T-helper 22 cell (primary cell): ENCODE measurements at regions not wholly inside any gene's neighbourhood (a gene's known extent, or its start where the extent isn't known, plus 50 kb on each side); places are given as distances from the start of the nearest gene placed in this dataset.
"Not testable (repeated sequence)": the region's sequence is repeated elsewhere in the genome, so short reads cannot be mapped to it uniquely, and the experiment has no call there.

Experiments
- DNase-seq: peaks from one replicate; pipeline ENCODE4 v3.0.0-alpha.2; 2020; ENCODE audit warnings: low read depth

DNA sequence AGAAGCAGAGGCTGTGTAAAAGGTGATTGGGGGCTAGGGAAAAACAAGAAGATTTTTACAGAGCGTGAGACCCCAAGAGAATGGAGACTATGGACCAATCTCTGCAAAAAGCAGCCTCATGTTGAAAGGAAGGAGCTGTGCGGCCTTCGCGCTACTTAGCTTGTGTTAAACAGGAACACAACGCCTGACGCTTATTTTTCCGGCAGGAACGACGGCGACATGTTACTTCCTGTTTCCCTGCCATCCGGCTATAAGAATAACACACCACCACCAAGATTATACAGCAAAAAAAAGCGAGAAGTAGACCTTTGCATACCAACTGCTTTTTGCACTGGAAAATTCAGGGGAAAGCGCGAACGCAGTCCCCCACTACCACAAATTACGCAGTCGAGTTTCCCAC is 272.7 kb downstream of the FAM72C start:
- no peak for DNase-seq

- no peak for DNase-seq
These were observed 273.8 kb downstream of the FAM72C start for GRCh38 chr1:143698016-143698415.

- DNase-seq: no peak
These were observed 277.7 kb downstream of the FAM72C start for GRCh38 chr1:143694085-143694484.

- DNase-seq: no peak
These were observed 279.7 kb downstream of the FAM72C start for GRCh38 chr1:143691971-143692529.

GRCh38 chr1:143691400-143691891 is 280.3 kb downstream of the FAM72C start:
- DNase-seq: no peak

DNA sequence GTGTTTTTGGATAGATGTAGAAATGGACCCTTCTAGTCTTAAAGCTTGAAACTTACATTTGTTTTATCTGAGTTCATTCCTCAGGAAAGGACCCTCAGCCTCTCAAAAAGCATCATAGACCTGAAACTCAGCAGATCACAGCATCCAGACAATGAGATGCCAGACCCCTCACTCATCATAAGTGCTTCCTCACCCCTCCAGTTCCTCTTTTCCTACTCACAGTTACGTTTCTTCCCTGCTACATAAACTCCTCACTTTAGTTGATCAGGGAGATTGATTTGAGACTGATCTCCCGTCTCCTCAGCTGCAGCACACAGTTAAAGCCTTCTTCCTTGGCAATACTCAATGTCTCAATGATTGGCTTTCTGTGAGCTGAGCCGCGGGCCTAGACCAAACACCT is 282.0 kb downstream of the FAM72C start:
- DNase-seq: no peak

DNA sequence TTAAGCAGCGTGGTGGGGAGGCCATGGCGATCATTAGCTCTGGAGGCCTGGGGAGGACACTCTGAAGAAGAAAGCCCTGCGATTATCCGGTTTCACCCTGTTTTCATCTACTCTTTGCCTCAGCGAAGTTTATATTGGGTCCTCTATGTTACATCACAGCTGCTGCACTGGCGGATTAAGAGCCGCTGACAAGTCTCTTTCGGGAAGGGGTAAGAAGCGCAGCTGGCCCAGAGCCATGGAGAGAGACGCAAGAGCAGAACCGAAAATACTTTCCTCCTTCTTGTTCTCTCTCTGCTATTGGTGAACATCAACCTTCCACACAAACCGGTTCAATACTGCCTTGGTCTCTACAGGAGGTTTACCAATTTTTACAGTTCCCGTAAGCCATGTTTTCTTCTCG is 291.5 kb downstream of the FAM72C start:
- no peak for DNase-seq

DNA sequence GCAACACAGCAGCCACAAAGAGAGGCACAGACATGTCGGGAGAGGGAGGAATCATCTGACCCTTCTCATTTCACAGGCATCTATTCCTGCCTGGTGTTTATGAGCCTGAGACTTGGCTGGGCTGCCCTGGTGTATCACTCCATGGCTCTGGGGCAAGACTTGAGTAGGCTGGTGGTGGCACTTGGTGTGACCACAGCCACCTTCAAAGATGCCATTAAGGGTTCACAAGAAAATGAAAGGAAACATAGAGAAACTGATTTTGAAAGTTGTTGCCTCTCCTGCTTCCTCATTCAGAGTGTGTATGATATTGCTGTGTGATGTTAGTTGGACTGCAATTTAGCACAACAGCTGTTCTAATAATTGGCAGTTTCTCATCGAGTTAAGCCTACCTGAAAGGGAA is 298.8 kb downstream of the FAM72C start:
- DNase-seq: no peak

- no peak for DNase-seq
These were observed 304.1 kb downstream of the FAM72C start for GRCh38 chr1:143667730-143668129.

DNA sequence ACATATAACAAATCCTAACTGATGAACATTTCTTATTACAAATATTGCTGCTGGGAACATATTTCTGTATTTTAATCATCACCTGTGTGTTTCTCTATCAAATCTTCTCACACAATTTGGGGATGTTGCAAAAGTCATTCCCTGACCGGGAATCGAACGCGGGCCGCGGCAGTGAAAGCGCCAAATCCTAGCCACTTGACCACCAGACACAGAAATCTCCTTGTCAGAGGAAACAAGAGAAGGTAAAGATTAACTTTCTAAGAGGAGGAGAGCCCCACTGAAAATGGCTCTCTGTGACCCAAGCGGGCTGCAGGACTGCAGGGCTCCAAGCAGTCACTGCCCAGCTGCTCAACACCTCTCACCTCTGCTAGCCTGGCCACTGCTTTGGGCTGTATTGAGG is 304.9 kb downstream of the FAM72C start:
- DNase-seq: no peak

GRCh38 chr1:143665606-143666005 is 306.2 kb downstream of the FAM72C start:
- no peak for DNase-seq

- DNase-seq: not testable (repeated sequence)
These were observed 308.7 kb downstream of the FAM72C start for GRCh38 chr1:143663056-143663455.

- DNase-seq: no peak
These were observed 310.2 kb downstream of the FAM72C start for GRCh38 chr1:143661418-143662101.

DNA sequence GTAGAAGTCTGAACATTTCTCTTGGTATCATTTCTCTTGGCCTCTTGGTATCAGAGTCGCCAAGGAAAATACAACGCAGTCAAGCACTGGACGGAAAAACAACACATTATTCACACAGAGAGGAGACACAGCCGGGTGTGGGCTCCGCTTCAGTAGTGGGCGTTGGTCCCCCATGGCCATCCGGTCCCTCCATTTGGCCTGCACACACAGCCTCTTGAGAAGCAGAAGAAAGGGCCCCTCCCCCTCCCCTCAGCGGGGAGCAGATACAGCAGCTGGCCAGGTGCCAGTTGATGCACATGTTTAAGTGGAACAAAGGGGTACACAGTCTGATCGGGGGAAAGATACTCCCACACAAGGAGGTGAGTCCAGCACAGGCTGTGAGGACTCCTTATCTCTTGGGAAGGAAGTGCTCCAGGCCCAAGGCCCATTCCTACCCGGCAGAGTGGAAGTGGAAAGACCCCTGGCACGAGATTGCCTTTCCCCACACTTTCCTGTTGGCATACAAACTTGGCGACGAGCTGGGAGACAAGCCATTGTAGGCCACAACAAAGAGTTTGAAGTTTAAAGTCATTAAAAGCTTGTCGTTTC is 311.3 kb downstream of the FAM72C start:
- DNase-seq: no peak

GRCh38 chr1:143653429-143653802 is 318.4 kb downstream of the FAM72C start:
- DNase-seq: no peak

DNA sequence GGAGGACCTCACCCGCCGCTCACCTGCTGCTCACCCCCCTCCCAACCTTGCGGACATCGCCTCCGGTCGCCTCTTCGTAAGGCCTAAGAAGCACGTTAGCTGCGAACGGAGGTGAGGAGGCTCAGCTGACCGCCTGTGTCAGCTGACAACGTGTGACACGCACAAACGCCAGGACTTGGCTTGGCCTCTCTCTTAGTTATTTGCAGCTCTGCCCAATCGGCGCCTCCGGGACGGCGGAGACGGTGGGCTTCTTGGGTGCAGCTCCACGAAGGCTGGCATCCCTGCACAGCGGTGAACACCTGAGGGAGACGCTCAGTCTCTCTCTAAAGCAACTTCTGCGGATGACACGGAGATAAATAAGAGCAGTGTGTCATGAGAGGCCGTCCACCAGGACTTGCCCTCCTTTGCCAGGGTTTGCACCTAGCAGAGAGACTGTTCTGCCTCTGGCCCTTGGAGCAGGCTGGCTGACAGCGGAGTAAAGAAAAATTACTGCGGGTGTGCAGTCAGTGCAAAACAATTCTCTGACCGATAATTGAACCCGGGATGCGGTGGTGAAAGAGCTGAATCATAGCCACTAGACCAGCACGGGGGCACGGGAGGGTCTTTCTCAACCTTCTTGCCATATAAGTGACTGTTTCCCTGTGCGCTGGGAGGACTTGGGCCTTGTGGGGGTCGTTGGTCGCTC is 318.9 kb downstream of the FAM72C start:
- DNase-seq: no peak

GRCh38 chr1:143652187-143652586 is 319.6 kb downstream of the FAM72C start:
- no peak for DNase-seq

- no peak for DNase-seq
These were observed 320.3 kb downstream of the FAM72C start for GRCh38 chr1:143651350-143651992.

GRCh38 chr1:143644035-143644434 is 327.8 kb downstream of the FAM72C start:
- not testable (repeated sequence) for DNase-seq

DNA sequence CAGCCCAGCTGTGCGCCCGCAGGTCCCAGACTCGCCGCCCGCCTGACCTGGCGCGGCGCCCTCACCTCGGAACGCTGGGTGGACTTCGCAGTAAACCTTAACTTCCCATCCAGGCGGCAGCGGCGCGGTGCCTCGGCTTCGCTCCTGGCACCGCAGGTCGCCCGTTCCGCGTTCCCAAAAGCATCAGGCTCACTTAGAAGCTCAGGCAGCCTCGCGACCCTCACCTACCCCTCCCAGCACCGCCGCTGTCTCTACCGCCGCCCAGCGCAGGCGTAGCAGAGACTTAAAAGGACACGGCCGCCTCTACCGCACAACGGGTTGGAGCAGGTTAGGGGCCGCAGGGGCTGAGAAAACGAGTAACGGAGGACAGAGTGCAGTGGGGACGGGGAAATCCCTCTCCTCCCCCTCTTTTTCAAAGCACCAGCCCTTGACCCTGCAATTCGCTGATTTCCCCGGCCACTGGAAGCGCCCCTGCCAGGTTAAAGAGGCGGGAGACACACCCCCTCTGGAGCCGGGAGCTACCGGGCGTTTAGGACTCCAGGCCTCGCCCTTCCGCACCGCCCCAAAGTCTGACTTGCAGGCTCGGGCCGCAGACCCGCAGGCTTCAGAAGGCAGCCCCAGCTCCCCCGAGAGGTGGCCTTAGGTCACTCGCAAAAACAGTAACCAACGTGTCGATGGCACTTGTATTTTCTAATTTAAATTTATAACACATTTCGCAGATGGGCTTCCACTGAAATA is 328.5 kb downstream of the FAM72C start:
- no peak for DNase-seq

- DNase-seq: no peak
These were observed 345.9 kb downstream of the FAM72C start for GRCh38 chr1:143625886-143626285.

GRCh38 chr1:143619851-143620250 is 351.9 kb downstream of the FAM72C start:
- no peak for DNase-seq
